ENCODE measurements at regions not wholly inside any gene's neighbourhood (a gene's known extent, or its start where the extent isn't known, plus 50 kb on each side); places are given as distances from the start of the nearest gene placed in this dataset.

DNA sequence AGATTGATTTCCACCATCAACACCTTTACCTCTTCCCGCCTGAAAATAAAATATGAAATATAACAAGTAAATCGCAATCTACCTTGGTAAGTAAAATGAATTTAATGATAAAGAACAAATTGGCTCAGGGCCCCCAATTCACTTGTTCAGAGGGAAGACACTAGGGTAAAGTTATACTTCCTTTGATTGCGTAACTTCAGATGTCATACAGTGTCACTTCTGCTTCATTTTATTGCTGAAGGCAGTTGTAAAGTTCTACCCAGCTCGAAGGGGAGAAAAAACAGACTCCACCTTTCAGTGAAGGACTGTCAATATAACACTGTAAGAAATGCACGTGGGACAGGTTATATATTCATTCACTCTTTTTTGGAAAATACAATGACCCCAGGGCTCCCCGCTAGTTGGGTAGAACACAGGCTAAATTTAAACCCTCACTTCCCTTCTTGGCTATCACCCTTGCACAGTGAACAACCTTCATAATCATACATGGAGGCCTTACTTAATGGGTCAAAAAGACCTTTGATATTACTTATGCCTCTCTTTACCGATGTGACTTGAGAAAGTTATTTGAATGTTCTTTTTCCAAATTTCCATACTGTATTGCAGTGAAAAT is 848.8 kb downstream of the MAT2B start:
- H3K27ac ChIP-seq (ENCODE audit: insufficient read depth, low read length, poor library complexity, severe bottlenecking), result no peak overlapping the region
- DNase-seq (no peak), ATAC-seq (ENCODE audit: low read depth in 2 of 2) (no peak)
- H3K4me1 Mint-ChIP-seq, result no peaks in the 10 kb centered on the region
- H3K36me3 ChIP-seq (ENCODE audit: control insufficient read depth, insufficient read depth, low read length), result no peaks in the 10 kb centered on the region
- H3K27me3 ChIP-seq (ENCODE audit: control insufficient read depth, insufficient read depth, low read length), result no peaks in the 10 kb centered on the region
- H3K9me3 Mint-ChIP-seq, result peaks cover 0 to 12% (median 6%) of the 10 kb centered on the region in 7 donors
- H3K4me1 ChIP-seq (ENCODE audit: control insufficient read depth, insufficient read depth, low read length, poor library complexity, severe bottlenecking), result no peaks in the 10 kb centered on the region
- H3K27ac Mint-ChIP-seq, result no peak overlapping the region
- H3K27me3 Mint-ChIP-seq, result no peaks in the 10 kb centered on the region
- H3K4me3 ChIP-seq (ENCODE audit: low read depth, low read length), result no peak overlapping the region
- H3K4me3 Mint-ChIP-seq, result no peak overlapping the region
- H3K9me3 ChIP-seq (ENCODE audit: control insufficient read depth in 2 of 2, low read length in 2 of 2), result peaks cover 0 to 4% of the 10 kb centered on the region in 2 experiments
- H3K36me3 Mint-ChIP-seq, result no peaks in the 10 kb centered on the region

GRCh38 chr5:164355267-164355830 is 849.9 kb downstream of the MAT2B start:
- H3K27me3 ChIP-seq (ENCODE audit: control insufficient read depth, insufficient read depth, low read length), result no peaks in the 10 kb centered on the region
- no peaks in the 10 kb centered on the region for H3K4me1 ChIP-seq (ENCODE audit: control insufficient read depth, insufficient read depth, low read length, poor library complexity, severe bottlenecking)
- no peak for DNase-seq
- Mint-ChIP-seq H3K27ac (no peak overlapping the region), H3K4me1 (no peaks in the 10 kb centered on the region), H3K27me3 (no peaks in the 10 kb centered on the region), H3K4me3 (no peak overlapping the region), H3K36me3 (no peaks in the 10 kb centered on the region), H3K9me3 (peaks cover 0 to 15% (median 6%) of the 10 kb centered on the region in 7 donors)
- no peak overlapping the region for H3K27ac ChIP-seq (ENCODE audit: insufficient read depth, low read length, poor library complexity, severe bottlenecking)
- ATAC-seq (ENCODE audit: low read depth in 2 of 2), result no peak
- H3K9me3 ChIP-seq (ENCODE audit: control insufficient read depth in 2 of 2, low read length in 2 of 2), result peaks cover 0 to 1% of the 10 kb centered on the region in 2 experiments
- no peak overlapping the region for H3K4me3 ChIP-seq (ENCODE audit: low read depth, low read length)
- H3K36me3 ChIP-seq (ENCODE audit: control insufficient read depth, insufficient read depth, low read length), result no peaks in the 10 kb centered on the region

DNA sequence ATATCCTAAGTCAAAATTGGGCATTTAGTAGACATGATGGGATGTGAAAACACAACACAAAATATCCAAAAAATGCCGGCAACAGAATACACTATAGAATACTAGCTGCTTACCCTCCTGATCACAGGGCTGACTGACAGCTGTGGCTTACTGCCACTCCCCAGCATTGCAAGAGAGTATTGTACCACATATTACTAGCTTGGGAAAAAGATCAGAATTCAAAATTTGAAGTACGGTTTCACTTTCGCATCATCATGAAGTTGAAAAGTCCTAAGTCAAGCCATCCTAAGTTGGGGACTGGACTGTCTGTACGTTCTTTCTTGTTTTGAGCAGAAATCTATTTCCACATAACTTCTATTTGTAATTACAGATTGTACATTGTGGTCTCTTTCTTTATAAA is 851.4 kb downstream of the MAT2B start:
- no peaks in the 10 kb centered on the region for H3K27me3 Mint-ChIP-seq
- H3K36me3 Mint-ChIP-seq, result no peaks in the 10 kb centered on the region
- peaks cover 0 to 15% (median 7%) of the 10 kb centered on the region in 7 donors for H3K9me3 Mint-ChIP-seq
- Histone ChIP-seq H3K36me3 (ENCODE audit: control insufficient read depth, insufficient read depth, low read length) (no peaks in the 10 kb centered on the region), H3K27ac (ENCODE audit: insufficient read depth, low read length, poor library complexity, severe bottlenecking) (no peak overlapping the region), H3K9me3 (ENCODE audit: control insufficient read depth in 2 of 2, low read length in 2 of 2) (no peaks in the 10 kb centered on the region), H3K4me3 (ENCODE audit: low read depth, low read length) (no peak overlapping the region), H3K4me1 (ENCODE audit: control insufficient read depth, insufficient read depth, low read length, poor library complexity, severe bottlenecking) (no peaks in the 10 kb centered on the region), H3K27me3 (ENCODE audit: control insufficient read depth, insufficient read depth, low read length) (no peaks in the 10 kb centered on the region)
- H3K4me3 Mint-ChIP-seq, result no peak overlapping the region
- ATAC-seq (ENCODE audit: low read depth in 2 of 2) (no peak), DNase-seq (no peak)
- H3K4me1 Mint-ChIP-seq, result no peaks in the 10 kb centered on the region
- no peak overlapping the region for H3K27ac Mint-ChIP-seq

DNA sequence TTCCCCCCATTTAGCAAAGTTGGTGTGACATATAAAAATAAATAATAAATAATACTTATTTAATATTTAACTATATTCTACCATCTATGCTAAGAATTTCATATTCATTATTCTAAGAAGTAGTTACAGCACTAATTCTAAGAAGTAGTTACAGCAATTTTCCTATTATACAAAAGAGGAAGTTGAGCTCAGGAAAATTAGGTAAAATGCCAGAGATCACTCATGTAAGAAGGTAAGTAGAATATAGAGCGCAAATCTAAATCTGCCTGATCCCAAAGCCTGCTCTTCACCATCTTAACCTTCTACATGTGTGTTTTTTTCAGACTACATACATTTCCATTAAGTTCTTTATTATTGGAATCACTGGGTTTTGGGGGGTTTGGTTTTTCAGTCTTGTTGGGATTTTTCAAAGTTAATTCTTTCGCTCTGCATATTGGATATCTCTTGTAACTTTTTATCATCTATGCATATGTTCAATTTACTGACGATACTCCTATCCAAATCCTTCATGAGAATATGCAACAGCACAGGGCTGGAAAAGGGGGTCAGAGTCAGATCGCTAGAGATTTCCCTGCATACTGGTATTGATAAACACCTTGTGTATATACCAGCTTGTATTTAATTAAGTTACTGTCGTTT is 852.1 kb downstream of the MAT2B start:
- DNase-seq (no peak), ATAC-seq (ENCODE audit: low read depth in 2 of 2) (no peak)
- no peak overlapping the region for H3K27ac Mint-ChIP-seq
- Histone ChIP-seq H3K4me3 (ENCODE audit: low read depth, low read length) (no peak overlapping the region), H3K36me3 (ENCODE audit: control insufficient read depth, insufficient read depth, low read length) (no peaks in the 10 kb centered on the region), H3K4me1 (ENCODE audit: control insufficient read depth, insufficient read depth, low read length, poor library complexity, severe bottlenecking) (no peaks in the 10 kb centered on the region), H3K27ac (ENCODE audit: insufficient read depth, low read length, poor library complexity, severe bottlenecking) (no peak overlapping the region), H3K27me3 (ENCODE audit: control insufficient read depth, insufficient read depth, low read length) (no peaks in the 10 kb centered on the region), H3K9me3 (ENCODE audit: control insufficient read depth in 2 of 2, low read length in 2 of 2) (no peaks in the 10 kb centered on the region)
- H3K27me3 Mint-ChIP-seq, result no peaks in the 10 kb centered on the region
- no peak overlapping the region for H3K4me3 Mint-ChIP-seq
- H3K9me3 Mint-ChIP-seq, result peaks cover 0 to 15% (median 7%) of the 10 kb centered on the region in 7 donors
- H3K36me3 Mint-ChIP-seq, result no peaks in the 10 kb centered on the region
- no peaks in the 10 kb centered on the region for H3K4me1 Mint-ChIP-seq

DNA sequence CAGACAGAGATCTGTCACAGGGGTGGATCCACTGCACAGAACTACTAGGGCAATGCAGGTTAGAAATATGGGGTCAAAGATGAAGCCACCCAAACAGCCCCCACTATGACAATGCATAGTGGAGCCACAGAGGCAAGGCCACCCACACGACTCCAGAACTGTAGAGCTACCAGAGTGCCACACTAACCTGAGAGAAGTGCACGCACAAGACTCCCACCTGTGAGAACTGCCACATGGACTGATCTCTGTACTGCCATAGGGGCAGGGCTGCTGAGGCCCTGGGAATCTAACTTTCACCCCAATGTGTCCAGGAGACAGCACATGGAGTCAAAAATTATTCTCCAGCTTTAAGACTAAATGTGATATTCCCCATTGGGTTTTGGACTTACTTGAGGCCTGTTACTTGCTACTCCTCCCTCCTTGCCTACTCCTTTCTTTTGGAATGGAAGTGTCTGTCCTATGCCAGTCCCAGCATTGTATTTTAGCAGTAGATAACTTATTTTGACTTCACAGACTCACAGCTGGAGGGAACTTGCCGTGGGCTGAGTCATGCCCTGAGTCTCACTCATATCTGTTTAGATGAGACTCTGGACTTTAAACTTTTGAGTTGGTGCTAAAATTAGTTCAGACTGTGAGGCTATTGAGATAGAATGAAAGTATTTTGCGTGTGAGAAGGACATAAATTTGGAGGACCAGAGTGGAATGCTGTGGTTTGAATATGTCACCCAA is 853.3 kb downstream of the MAT2B start:
- no peaks in the 10 kb centered on the region for H3K27me3 Mint-ChIP-seq

GRCh38 chr5:164359260-164360255 is 854.1 kb downstream of the MAT2B start:
- Mint-ChIP-seq H3K4me1 (no peaks in the 10 kb centered on the region), H3K27ac (no peak overlapping the region)

More for the DNA sequence above, 853.3 kb downstream of the MAT2B start:
- H3K27ac ChIP-seq (ENCODE audit: insufficient read depth, low read length, poor library complexity, severe bottlenecking), result no peak overlapping the region
- H3K4me1 ChIP-seq (ENCODE audit: control insufficient read depth, insufficient read depth, low read length, poor library complexity, severe bottlenecking), result no peaks in the 10 kb centered on the region
- no peaks in the 10 kb centered on the region for H3K4me1 Mint-ChIP-seq
- peaks cover 0 to 15% (median 5%) of the 10 kb centered on the region in 7 donors for H3K9me3 Mint-ChIP-seq
- no peak overlapping the region for H3K4me3 ChIP-seq (ENCODE audit: low read depth, low read length)
- no peaks in the 10 kb centered on the region for H3K27me3 ChIP-seq (ENCODE audit: control insufficient read depth, insufficient read depth, low read length)
- no peak overlapping the region for H3K4me3 Mint-ChIP-seq
- ATAC-seq (ENCODE audit: low read depth in 2 of 2) (no peak), DNase-seq (no peak)
- no peaks in the 10 kb centered on the region for H3K9me3 ChIP-seq (ENCODE audit: control insufficient read depth in 2 of 2, low read length in 2 of 2)
- H3K36me3 ChIP-seq (ENCODE audit: control insufficient read depth, insufficient read depth, low read length), result no peaks in the 10 kb centered on the region
- no peak overlapping the region for H3K27ac Mint-ChIP-seq
- no peaks in the 10 kb centered on the region for H3K36me3 Mint-ChIP-seq

GRCh38 chr5:164360589-164360988 is 855.2 kb downstream of the MAT2B start:
- Histone ChIP-seq H3K4me3 (ENCODE audit: low read depth, low read length) (no peak overlapping the region), H3K9me3 (ENCODE audit: control insufficient read depth in 2 of 2, low read length in 2 of 2) (no peaks in the 10 kb centered on the region), H3K36me3 (ENCODE audit: control insufficient read depth, insufficient read depth, low read length) (no peaks in the 10 kb centered on the region), H3K27me3 (ENCODE audit: control insufficient read depth, insufficient read depth, low read length) (no peaks in the 10 kb centered on the region), H3K4me1 (ENCODE audit: control insufficient read depth, insufficient read depth, low read length, poor library complexity, severe bottlenecking) (no peaks in the 10 kb centered on the region), H3K27ac (ENCODE audit: insufficient read depth, low read length, poor library complexity, severe bottlenecking) (no peak overlapping the region)
- Mint-ChIP-seq H3K36me3 (no peaks in the 10 kb centered on the region), H3K27me3 (no peaks in the 10 kb centered on the region), H3K9me3 (peaks cover 2 to 17% (median 6%) of the 10 kb centered on the region in 7 donors), H3K4me1 (no peaks in the 10 kb centered on the region), H3K27ac (no peak overlapping the region), H3K4me3 (no peak overlapping the region)
- ATAC-seq (ENCODE audit: low read depth in 2 of 2) (no peak), DNase-seq (no peak)

More at GRCh38 chr5:164359260-164360255, 854.1 kb downstream of the MAT2B start:
- no peaks in the 10 kb centered on the region for H3K36me3 Mint-ChIP-seq
- H3K9me3 Mint-ChIP-seq, result peaks cover 0 to 12% (median 5%) of the 10 kb centered on the region in 7 donors
- no peaks in the 10 kb centered on the region for H3K27me3 Mint-ChIP-seq
- Histone ChIP-seq H3K9me3 (ENCODE audit: control insufficient read depth in 2 of 2, low read length in 2 of 2) (no peaks in the 10 kb centered on the region), H3K4me1 (ENCODE audit: control insufficient read depth, insufficient read depth, low read length, poor library complexity, severe bottlenecking) (no peaks in the 10 kb centered on the region), H3K27me3 (ENCODE audit: control insufficient read depth, insufficient read depth, low read length) (no peaks in the 10 kb centered on the region), H3K36me3 (ENCODE audit: control insufficient read depth, insufficient read depth, low read length) (no peaks in the 10 kb centered on the region), H3K4me3 (ENCODE audit: low read depth, low read length) (no peak overlapping the region), H3K27ac (ENCODE audit: insufficient read depth, low read length, poor library complexity, severe bottlenecking) (no peak overlapping the region)
- no peak for ATAC-seq (ENCODE audit: low read depth in 2 of 2)
- H3K4me3 Mint-ChIP-seq, result no peak overlapping the region
- DNase-seq, result no peak
